ENCODE measurements at regions not wholly inside any gene's neighbourhood (a gene's known extent, or its start where the extent isn't known, plus 50 kb on each side); places are given as distances from the start of the nearest gene placed in this dataset.

GRCh38 chr1:78743626-78744025, 94.0 kb downstream of the IFI44 start:
- TF ChIP-seq CTCF (IDR thresholded peaks at IDR 0.05) (no peak), POLR2A (IDR thresholded peaks at IDR 0.05) (no peak)
